ENCODE measurements at regions not wholly inside any gene's neighbourhood (a gene's known extent, or its start where the extent isn't known, plus 50 kb on each side); places are given as distances from the start of the nearest gene placed in this dataset.

GRCh38 chr10:22823109-22823508, 104.7 kb upstream of the ARMC3 start:
- TF ChIP-seq POLR2A (IDR thresholded peaks at IDR 0.05; ENCODE audit: low read depth, low read length) (no peak), TAF1 (IDR thresholded peaks at IDR 0.05; ENCODE audit: borderline replicate concordance, low read depth, low read length) (no peak)
